Embryonic facial prominence (tissue), 1 donor: ENCODE measurements at regions not wholly inside any gene's neighbourhood (a gene's known extent, or its start where the extent isn't known, plus 50 kb on each side); places are given as distances from the start of the nearest gene placed in this dataset.
"Not testable (repeated sequence)": the region's sequence is repeated elsewhere in the genome, so short reads cannot be mapped to it uniquely, and the experiment has no call there.

Source experiments
- DNase-seq: peaks from one replicate; pipeline ENCODE4 v3.0.0-alpha.2; 2016; ENCODE audit errors: extremely low spot score

DNA sequence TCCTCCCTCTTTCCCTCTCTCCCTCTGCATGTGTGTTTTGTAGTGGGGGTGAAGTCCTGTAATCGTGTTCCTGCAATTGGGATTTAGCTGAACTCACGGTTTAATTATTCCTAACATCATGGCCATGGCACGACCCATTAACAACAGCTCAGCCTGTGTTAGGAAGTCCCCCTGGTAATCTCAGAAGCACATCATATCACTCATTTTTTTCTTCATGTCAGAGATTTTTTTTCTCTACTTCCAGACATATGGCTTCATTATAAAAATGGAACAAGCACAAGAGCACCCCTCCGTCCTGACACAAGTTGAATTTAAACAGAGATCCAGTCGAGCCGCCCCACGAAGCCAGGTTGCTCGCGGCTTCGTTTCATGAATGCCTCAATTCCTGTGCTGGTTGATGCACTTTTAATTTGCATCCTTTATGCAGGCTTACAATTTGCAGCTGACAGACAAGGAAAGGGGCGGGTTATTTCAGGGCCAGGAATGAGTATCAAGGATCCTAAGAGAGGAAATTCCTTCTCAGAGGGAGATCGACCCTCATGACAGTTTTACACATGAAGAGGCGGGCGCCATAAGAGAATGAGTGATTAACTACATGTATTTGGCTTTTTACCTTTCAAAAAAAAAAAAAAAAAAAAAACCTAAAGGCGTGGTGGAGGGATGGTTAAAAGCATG lies 192.9 kb downstream of the MAF start:
- DNase-seq, result no peak

DNA sequence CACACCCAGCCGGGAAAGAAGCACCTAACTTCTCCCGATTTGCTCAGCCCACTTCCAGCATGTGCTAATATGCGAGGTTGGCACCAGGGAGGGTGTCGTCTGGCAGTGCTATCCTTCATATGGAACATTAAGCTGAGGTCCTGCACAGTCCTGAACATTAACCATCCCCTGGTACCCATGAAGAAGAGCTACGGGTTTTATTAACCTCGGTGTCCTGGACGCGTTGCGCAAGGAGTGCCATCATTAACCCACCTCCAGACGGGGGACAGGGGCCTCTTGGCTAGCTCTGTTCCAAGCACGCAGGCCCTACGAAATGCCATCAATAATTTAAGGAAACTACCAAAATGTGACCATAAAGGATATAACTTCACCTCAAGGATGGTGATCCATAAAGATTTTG lies 193.5 kb downstream of the MAF start:
- DNase-seq, result no peak

DNA sequence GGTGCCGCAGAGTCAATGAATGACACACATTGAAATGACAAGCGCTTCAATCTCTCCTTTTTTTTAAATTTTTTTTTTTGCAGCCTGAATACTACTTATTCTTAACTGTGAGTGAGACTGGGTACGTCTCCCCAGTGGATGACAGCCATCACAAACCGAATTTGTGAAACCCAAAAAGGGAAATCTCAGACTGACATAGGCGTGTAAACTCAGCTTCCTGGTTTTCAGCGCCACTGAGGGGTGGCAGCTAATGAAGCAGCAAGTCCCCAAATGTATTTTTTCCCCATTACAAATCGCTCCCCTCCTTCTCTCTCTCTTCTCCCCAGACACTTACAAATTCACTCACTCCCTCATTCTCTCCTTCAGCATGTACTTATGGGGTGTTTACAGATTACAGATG lies 196.0 kb downstream of the MAF start:
- no peak for DNase-seq

DNA sequence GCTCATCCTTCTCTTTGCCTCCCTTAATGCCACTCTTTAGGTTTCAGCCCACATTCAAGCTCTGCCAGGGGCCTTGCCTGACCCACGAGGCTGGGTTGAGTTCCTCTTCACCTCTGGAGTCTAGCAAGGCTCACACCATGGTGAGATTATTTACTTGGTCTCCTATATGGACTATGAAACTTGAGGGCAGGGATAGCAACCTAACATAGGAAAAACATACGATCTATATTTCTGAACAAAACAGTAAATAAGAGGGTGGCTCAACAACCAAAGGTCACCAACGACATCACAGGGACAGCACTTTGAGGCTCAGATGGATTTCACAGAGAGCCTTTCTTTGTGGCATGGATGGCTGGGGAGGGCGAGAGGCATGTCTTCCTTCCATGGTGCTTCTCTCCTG lies 197.0 kb downstream of the MAF start:
- DNase-seq, result no peak

DNA sequence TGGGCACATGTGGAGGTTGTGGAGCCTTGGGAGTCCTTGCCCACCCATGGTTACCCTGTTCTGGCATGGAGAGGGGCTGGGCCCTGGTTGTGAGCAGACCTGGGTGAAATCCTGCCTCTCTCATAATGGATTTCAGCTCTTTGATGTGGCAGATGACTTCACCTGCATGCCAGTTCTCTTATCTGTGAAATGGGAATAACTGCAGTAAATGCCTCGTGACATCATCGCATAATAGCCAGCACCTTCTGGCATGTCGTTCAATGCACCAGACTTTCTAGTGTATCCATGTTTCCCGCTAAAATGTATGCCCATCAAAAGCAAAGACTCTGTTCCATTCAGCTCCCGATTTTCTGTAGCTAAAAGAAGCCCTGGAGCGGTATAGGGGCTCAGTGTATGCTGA lies 197.6 kb downstream of the MAF start:
- no peak for DNase-seq

DNA sequence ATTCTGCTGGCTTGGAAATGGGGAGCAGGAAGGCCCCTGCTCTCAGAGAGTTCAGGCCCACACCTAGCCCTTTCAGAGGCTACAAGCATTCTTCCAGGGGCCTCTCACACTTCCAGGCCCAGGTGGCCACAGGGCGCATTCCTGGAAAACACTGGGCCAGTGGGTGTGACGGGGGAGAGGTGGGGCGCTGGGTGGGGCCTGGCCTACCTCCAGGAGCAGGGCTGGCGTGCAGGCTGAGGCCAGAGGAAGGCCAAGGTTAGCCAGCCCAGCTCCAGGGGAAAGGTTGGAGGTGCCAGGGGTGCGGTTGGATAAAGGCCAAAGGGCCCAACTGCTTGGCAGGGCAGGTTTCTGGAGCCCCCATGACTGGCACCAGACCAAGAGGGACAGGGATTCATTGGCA lies 198.2 kb downstream of the MAF start:
- no peak for DNase-seq

DNA sequence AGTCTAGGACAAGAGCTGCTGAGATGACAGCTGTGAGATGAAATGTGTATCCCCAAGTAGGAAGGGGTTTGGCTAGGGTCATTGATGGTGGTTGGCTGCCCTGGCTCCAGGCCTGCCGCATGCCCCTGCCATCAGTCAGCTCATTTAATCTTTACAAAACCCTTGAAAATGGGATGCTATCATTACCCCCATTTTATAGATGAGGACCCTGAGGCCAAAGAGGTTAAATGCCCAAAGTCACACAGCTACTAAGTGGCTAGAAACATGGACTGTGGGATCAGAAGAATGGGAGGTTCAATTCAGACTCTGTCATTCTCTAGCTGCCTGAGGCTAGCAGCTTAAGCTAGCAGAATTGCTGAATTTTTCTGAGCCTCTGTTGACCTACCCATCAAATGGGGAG lies 198.8 kb downstream of the MAF start:
- DNase-seq, result no peak

DNA sequence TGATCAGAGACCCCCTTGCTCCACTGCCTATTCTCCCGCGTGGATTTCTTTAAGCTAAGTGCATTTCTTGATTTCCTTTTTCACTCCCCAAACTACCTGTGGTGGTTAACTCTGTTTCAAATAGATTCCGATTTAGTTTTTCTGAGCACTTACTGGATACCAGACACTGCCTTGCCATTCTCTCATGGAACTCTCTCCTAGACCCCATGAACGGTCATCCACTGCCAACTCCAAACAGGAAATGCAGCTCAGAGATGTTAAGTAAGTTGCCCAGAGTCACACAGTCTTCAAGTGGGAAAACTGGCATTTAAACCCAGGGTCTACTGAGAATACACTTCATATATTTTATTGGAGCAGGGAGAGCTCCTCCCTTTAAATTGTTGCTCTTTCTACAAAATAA lies 199.4 kb downstream of the MAF start:
- no peak for DNase-seq

DNA sequence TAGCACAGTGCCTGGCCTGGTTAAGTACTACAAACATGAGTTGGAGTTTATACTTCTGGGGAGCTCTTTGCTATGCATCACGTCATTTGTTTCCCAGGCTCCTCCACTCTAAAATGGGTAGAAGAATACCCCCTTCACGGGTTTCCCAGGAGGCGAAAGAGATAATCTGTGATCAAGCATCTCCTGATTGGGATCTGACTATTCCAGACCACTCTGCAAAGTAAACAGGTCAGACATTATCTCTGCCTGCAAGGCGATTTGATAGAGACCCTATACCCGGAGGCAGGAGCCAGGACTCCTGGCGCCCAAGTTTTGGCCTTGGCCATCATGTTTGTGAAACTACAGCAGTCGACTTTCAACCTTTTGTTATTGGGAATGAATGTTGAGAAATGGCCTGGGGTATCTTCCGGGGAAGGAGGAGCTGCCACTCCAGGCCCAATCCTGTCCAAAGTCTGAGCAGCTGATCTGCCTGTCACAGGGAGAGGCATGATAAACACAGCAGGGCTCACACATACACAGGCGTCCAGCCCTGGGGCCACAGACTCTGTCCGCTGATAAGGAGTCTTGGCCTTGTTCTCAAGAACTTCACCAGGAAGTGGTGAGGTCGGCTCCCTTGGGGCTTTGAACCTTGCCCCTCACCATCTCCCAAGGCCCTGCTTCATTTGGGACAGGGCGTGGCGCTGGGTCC lies 199.9 kb downstream of the MAF start:
- no peak for DNase-seq

DNA sequence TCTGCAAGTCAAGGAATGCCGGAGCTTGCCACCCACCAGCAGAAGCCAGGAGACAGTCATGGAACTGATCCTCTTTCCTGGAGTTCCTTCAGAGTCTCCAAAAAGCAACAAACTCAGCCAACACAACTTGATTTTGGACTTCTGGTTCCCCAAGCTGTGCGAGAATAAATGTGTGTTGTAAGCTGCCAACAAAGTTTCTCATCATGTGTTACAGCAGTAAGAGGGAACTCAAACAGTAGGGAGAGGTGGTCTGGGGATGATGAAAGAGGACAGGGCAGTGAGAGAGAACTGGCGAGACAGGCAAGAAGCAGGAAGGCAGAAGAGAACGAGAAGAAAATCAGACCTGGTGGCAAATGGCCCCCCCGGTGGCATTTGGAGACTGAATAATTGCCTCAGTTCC lies 204.9 kb downstream of the MAF start:
- DNase-seq, result no peak

DNA sequence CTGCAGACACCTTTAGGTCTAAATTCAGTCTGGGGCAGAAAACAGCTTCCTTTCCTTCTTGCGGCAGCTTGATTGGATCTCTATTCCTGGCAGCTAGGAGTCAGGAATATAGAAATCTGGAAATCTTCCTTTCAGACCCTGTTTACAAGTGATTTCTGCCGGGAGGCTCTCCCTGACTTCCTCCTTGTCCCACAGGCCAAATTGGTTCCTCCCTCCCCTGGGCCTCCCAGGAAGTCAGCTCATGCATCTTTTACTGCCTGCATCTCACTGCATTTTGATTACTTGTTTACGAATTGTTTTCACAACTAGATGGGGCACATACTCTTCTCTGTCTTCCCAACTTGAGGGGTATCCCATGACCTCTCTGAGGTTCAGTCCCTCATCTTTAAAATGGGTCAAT lies 206.3 kb downstream of the MAF start:
- DNase-seq, result no peak

DNA sequence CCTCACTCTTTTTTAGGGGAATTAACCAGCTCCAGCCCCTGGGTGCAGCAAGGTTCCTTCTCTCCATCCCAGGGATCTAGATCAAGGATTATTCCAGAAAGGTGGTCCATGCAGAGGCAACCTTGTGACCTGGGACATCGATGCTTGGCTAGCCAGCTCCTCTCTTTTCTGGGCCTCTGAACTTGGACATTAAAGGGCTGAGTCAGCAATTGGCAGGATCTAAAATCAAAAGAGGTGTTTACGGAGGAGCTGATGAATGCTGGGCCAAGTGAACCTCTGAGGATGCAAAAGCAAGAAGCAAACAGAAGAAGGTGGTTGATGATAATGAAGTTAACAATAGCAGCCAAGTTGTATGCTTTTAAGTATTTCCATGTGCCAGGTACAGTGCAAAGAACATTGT lies 207.0 kb downstream of the MAF start:
- no peak for DNase-seq

DNA sequence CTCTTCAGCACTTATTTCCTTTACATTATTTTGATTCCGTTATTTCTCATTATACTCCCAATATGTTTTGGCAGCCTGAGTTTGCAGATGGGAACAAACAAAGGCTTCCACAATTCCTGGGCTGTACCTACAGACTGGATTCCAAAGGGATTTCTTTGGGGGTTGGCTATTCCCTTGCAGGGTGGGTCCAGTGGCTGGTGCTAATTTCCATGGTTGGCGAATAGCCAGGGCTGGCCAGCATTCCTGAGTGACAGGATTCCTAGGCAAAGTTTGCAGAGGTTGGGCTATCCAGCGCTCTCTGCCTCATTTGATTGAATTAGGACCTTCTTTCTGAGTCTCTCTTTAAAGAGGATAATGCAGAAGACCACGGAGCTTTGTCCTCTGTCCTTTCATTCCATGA lies 207.4 kb downstream of the MAF start:
- no peak for DNase-seq

DNA sequence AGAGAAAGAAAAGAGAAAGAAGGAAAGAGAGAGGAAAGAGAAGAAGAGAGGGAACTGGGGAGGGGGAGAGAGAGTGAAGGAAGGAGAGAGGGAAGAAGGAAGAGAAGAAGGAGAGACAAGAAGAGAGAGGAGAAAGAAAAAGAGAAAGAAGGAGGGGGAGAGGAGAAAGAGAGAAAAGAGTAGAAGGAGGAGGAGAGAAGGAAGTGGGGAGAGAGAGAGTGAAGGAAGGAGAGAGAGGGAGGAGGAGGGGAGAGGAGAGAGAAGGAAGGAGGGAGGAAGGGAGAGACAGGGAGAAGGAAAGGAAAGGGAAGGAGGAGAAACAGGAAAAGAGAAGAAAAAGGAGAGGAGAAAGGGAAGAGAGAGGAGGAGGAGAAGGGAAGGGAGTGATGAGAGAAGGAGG lies 208.5 kb downstream of the MAF start:
- no peak for DNase-seq

DNA sequence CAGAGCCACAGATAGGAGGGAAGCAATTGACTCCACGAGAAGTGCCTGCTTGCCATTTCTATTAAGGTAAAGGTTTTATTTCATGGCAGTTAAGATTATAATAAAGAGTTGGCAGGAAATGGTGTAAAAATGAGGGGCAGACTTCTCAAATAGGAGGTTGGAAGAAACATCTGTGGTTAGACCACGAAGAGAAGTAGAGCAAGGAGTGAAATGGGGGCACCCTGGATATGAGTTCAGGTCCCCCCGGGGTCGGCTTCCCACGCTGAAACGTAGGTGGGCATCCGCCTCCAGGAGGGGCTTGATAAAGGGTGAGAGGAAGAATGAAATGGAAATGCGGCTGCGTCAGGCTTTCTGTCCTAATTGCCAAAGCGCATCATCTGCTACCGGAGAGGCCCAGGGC lies 209.1 kb downstream of the MAF start:
- DNase-seq, result no peak

DNA sequence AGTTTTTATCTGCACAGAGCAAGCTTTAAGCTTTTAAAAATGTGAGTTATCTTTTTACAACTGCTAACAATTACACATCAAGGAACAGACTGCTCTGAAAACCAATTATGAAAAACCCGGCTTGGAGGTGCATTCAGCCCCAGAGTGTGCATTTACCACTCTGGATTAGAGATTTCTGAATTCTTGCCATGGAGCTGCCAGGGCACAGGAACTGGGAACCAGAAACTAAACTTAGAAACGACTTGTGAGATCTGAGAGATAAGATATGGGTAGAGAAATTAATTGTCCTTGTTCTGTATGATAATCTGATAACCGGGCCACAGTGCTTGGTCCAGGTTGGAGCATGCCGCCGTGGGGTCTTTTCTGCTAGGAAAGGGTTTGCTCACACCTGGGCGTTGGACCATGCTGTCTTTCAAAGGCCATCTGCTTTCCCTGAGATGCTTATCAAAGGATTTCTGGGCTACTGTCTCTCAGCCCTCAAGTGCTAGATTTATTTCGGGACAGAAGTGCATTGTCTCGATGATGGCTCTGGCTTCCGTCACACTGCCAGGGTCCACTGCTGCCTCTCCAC lies 210.0 kb downstream of the MAF start:
- no peak for DNase-seq

DNA sequence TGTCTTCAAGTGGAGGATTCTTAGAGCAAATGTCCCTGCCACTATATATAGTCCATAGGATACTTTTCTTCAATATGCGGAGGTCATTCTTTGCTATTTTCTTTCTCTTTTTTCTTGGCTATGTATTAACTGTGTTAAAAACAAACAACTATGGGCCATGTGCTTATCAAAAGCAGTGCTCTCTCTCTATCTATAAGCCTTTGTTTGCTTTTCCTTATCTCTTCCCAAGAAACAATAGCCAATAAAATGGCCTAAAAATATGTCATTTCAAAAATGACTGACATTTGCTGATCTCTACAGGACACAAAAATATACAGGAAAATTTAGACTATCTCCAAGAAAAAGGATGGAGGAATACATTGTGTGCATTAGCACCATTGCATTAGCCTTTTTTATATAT lies 212.1 kb downstream of the MAF start:
- no peak for DNase-seq

DNA sequence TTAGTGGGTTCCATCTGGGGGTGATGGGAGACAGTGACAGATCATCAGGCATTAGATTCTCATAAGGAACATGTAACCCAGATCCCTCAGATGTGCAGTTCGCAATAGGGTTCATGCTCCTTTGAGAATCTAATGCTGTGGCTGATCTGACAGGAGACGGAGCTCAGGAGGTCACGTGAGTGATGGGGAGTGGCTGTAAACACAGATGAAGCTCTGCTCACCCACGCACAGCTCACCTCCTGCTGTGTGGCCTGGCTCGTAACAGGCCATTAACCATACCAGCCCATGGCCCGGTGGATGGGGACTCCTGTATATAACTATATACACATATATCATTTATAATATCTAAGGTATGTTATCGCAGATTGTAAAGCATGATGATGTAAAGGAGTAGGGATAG lies 214.2 kb downstream of the MAF start:
- no peak for DNase-seq

DNA sequence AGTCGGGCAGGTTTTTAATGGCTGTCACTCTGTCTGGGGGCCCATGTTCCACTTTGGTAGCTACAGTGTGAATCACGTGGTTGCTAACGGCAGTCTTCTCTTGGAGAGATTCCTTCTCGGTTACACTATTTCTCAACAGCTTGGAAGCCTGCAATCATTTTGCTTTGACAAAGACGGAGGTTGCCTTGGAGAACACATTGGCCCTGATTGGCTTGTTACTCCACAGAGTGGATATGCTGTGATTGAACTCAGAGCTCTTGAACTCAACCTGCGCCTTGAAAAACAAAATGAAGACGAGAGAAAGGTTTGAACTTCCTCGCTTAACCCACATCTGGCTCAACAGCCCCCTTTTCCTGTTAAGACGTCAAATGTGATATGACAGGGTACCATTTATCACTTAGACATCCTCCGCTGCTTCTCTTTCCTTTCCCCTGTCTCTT lies 218.9 kb downstream of the MAF start:
- DNase-seq, result no peak

DNA sequence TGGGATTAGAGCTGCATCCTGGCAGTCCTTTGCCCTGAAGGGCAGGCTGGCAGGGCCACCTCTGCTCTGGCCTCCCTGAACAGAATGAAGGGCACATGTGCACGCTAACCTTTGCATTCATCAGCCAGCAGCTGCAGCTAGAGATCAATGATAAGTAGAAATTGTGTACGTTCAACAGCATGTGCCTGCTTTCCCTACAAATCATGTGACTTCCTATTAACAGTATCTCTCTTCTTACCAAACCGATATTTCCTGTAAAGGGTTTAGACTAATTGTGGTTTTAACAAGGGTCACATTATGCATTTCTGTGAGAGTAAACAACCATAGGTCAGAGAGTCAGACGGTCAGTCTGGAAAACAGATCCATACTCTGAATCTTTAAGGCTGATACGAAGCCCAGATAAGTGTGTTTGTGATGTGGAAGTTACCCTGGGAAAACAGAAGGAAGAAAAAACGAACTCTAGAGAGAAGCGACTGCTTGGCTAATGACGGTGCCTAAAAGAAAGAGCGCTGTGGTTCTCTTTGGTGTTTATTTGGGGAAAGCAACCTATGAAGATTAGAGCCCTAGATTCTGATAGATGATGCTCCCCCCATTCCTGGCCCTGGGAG lies 219.4 kb downstream of the MAF start:
- no peak for DNase-seq

DNA sequence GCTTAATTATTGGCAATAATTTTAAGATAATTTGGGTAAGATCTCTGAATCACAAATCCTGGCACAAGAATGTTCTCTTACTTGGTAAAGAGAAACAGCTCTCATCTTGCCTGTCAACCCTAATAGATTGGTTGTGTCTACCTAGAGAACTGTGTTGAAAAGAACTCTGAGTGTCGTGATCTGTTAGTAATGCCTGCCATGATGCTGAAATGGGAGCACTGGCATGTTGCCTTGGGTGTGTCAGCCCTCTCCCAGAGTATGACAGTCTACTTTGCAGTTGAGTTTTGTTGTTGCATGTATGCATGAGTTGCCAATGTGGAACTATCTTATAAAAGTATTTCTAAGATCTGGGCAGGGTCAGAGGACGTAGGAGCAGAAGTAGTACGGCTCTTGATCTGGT lies 221.4 kb downstream of the MAF start:
- DNase-seq, result no peak

DNA sequence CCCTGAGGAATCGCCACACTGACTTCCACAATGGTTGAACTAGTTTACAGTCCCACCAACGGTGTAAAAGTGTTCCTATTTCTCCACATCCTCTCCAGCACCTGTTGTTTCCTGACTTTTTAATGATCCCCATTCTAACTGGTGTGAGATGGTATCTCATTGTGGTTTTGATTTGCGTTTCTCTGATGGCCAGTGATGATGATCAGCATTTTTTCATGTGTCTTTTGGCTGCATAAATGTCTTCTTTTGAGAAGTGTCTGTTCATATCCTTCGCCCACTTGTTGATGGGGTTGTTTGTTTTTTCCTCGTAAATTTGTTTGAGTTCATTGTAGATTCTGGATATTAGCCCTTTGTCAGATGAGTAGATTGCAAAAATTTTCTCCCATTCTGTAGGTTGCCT lies 223.5 kb downstream of the MAF start:
- DNase-seq, result not testable (repeated sequence)

DNA sequence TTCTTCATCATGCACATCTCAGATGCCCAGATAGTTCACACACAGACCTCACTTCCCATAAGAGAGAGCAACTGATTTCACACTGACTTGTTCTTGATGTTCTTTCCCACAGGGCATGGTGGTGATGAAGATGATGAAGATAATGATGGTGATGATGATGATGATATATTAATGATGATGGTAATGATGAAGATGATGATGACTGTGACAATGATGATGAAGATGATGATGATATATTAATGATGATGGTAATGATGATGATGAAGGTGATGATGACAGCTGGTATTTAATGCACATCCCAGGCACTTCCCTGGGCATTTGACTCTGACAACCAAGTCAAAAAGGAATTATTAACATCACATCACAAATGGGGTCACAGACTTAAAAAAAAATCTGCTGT lies 225.2 kb downstream of the MAF start:
- no peak for DNase-seq
